HFFc6 (cell line): ENCODE measurements at regions not wholly inside any gene's neighbourhood (a gene's known extent, or its start where the extent isn't known, plus 50 kb on each side); places are given as distances from the start of the nearest gene placed in this dataset.

Experiments used
- DNase-seq: peaks from one replicate; pipeline ENCODE4 v3.0.0-alpha.2; 2018
- H3K27ac Mint-ChIP-seq: 2 replicates; pipeline ENCODE4 v1.8.0; 2020; ENCODE audit warnings: mild to moderate bottlenecking, mixed read lengths
- H3K27me3 Mint-ChIP-seq: 2 replicates; pipeline ENCODE4 v1.8.0; 2021; ENCODE audit warnings: mild to moderate bottlenecking, moderate library complexity, mixed read lengths; ENCODE audit not compliant: insufficient read depth
- H3K36me3 Mint-ChIP-seq: 2 replicates; pipeline ENCODE4 v1.8.0; 2021; ENCODE audit warnings: low read depth, mixed read lengths
- H3K4me1 Mint-ChIP-seq: 2 replicates; pipeline ENCODE4 v1.8.0; 2020; ENCODE audit warnings: low read depth, mixed read lengths
- H3K4me3 Mint-ChIP-seq: 2 replicates; pipeline ENCODE4 v1.8.0; 2020; ENCODE audit warnings: mild to moderate bottlenecking, moderate library complexity, mixed read lengths
- H3K9me3 Mint-ChIP-seq: 2 replicates; pipeline ENCODE4 v1.8.0; 2020; ENCODE audit warnings: mild to moderate bottlenecking, mixed read lengths
- TF ChIP-seq, protein P1 (sequence below): fragments of 200-600 bp; sonication (generic); IDR thresholded peaks from 2 replicates; pipeline ENCODE4 v1.5.0; 2021; ENCODE audit warnings: antibody characterized with exemption, mild to moderate bottlenecking

GRCh38 chr20:17838921-17839320, 129.7 kb downstream of the SNX5 start:
- DNase-seq = no peak
- Mint-ChIP-seq H3K27me3 (peaks cover 3% of the 10 kb centered on the region; the same call in 1 of the 2 replicates), H3K27ac (no peak overlapping the region), H3K9me3 (peaks cover 4% of the 10 kb centered on the region; the same call in 1 of the 2 replicates), H3K36me3 (peaks cover 18% of the 10 kb centered on the region), H3K4me1 (peaks cover 69% of the 10 kb centered on the region), H3K4me3 (no peak overlapping the region)
- TF ChIP-seq, protein P1, sequence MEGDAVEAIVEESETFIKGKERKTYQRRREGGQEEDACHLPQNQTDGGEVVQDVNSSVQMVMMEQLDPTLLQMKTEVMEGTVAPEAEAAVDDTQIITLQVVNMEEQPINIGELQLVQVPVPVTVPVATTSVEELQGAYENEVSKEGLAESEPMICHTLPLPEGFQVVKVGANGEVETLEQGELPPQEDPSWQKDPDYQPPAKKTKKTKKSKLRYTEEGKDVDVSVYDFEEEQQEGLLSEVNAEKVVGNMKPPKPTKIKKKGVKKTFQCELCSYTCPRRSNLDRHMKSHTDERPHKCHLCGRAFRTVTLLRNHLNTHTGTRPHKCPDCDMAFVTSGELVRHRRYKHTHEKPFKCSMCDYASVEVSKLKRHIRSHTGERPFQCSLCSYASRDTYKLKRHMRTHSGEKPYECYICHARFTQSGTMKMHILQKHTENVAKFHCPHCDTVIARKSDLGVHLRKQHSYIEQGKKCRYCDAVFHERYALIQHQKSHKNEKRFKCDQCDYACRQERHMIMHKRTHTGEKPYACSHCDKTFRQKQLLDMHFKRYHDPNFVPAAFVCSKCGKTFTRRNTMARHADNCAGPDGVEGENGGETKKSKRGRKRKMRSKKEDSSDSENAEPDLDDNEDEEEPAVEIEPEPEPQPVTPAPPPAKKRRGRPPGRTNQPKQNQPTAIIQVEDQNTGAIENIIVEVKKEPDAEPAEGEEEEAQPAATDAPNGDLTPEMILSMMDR = no peak

DNA sequence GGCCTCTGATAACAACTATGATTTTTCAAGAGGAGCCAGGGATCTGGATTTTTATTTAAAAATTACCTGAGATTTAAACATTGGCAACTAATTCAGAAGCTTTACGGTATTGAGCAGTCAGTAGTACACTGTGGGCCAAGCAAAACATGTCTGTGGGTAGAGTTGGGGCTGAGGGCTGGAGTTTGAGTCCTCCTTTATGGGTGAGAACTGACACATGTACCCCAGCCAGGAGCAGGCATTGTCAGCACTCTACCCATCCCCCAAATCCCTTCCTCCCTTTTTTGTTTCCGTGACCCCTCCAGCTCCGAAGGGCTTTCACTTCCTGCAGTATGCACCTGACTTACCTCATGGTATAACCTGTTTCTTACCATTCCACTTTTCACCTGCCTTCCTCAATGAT, 131.4 kb downstream of the SNX5 start:
- H3K27me3 Mint-ChIP-seq = no peaks in the 10 kb centered on the region; the same call in 1 of the 2 replicates
- peaks cover 68% of the 10 kb centered on the region for H3K4me1 Mint-ChIP-seq
- H3K4me3 Mint-ChIP-seq = no peak overlapping the region
- peaks cover 4% of the 10 kb centered on the region; the same call in 1 of the 2 replicates for H3K9me3 Mint-ChIP-seq
- peak overlapping the region; percentile 97; the same call in 1 of the 2 replicates for H3K27ac Mint-ChIP-seq
- TF ChIP-seq, protein P1 = no peak
- peaks cover 18% of the 10 kb centered on the region for H3K36me3 Mint-ChIP-seq
- DNase-seq = no peak

DNA sequence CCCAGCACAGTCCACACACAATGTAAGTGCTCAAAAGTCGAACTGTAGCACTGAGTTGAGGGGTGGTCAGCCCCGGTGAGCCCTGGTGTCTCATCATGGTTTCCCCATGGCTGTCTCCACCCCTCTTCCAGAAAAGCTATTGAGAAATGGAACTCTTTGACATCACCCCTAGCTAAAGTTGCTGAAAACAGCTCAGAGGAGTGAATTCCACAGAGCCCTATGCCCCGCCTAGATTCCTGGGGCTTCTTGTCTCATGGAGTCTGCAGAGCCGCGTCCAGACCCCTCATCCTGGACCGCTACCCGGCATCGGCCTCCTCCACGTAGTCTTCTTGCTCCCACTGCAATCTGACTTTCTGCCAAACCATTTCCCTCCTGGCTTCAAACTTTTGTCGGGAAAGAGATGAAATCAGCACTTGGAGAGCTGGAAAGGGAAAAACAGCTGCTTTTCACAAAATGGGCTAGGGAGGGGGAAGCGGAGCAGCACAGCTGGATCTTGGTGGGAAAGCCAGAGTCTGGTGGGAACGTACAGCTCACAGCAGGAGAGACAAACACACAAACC, 132.2 kb downstream of the SNX5 start:
- Mint-ChIP-seq H3K36me3 (peaks cover 18% of the 10 kb centered on the region), H3K27me3 (no peaks in the 10 kb centered on the region; the same call in 1 of the 2 replicates), H3K4me1 (peaks cover 67% of the 10 kb centered on the region), H3K4me3 (peak overlapping the region; percentile 61), H3K9me3 (peaks cover 4% of the 10 kb centered on the region; the same call in 1 of the 2 replicates), H3K27ac (peak overlapping the region; percentile 97)
- TF ChIP-seq, protein P1 = no peak
- peak; percentile 56 for DNase-seq

GRCh38 chr20:17835934-17836300, 132.7 kb downstream of the SNX5 start:
- Mint-ChIP-seq H3K36me3 (peaks cover 14% of the 10 kb centered on the region), H3K27ac (peak overlapping the region; percentile 97), H3K9me3 (peaks cover 4% of the 10 kb centered on the region; the same call in 1 of the 2 replicates), H3K27me3 (no peaks in the 10 kb centered on the region; the same call in 1 of the 2 replicates), H3K4me1 (peaks cover 62% of the 10 kb centered on the region), H3K4me3 (peak overlapping the region; percentile 61)
- TF ChIP-seq, protein P1 = no peak
- DNase-seq = no peak

DNA sequence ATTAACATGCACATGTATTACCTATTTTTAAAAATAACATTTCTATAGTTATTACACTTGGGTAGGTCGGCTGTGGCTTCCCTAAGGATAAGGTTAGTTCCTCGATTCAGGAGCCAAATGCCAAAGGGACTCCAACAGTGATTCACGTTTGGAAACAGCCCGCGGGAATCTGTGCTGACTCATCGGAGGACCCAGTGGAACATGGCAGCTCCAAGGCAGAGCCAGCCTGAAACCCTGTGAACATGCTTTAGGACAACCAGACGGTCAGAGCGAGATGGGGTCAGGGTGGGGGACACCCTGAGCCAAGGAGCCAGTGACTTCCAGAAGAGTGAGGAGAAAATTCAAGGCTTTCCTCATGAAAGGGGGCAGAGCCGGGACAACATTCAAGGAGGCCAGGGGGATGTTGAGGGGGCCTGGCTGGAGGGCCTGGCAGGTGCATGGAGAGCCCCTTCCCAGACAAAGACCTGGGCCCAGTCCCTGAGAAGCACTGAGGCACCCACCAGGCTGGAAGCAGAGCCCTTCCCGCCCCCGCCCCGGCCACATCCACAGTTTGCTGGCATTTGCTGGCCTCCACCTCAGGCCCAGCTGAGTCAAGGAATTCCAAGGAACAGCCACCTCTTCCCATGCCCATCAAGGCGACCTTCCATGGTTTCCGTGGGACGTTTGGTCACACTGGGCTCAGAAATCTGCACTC, 133.2 kb downstream of the SNX5 start:
- Mint-ChIP-seq H3K27me3 (no peaks in the 10 kb centered on the region; the same call in 1 of the 2 replicates), H3K36me3 (peaks cover 8% of the 10 kb centered on the region), H3K9me3 (peaks cover 4% of the 10 kb centered on the region; the same call in 1 of the 2 replicates), H3K4me1 (peaks cover 60% of the 10 kb centered on the region), H3K4me3 (peak overlapping the region; percentile 79), H3K27ac (peak overlapping the region; percentile 97)
- TF ChIP-seq, protein P1 = no peak
- DNase-seq = peak; percentile 85
